PC-9 (cell line): ENCODE measurements at regions not wholly inside any gene's neighbourhood (a gene's known extent, or its start where the extent isn't known, plus 50 kb on each side); places are given as distances from the start of the nearest gene placed in this dataset.

Experiments used
- BruUV-seq: library from RNA; stranded (reverse); fragments of 400-500 nt; replicated peaks from 2 replicates; lab custom pipeline; 2021; lab: Mats Ljungman, UMichigan
- CTCF ChIA-PET: fragments of 300-600 bp; sonication (Branson Sonifier 250); formaldehyde crosslinking; loops from one replicate; lab custom pipeline; 2022; ENCODE audit warnings: antibody characterized with exemption; lab: Charles Lee
- POLR2A ChIA-PET: fragments of 300-600 bp; sonication (Branson Sonifier 250); formaldehyde crosslinking; loops from one replicate; lab custom pipeline; 2022; ENCODE audit warnings: antibody characterized with exemption; ENCODE audit not compliant: unreplicated experiment; lab: Charles Lee
- DNase-seq, 2 experiments: peaks; one replicate each; pipeline versions ENCODE4 v3.0.0 to v3.0.0-alpha.2; 2015 to 2022; ENCODE audit warnings: mixed read lengths in 1 of 2
- H2AFZ ChIP-seq: fragments of 200-600 bp; sonication (generic); 2 replicates; pipeline ENCODE4 v1.8.1; 2017; ENCODE audit warnings: antibody characterized with exemption
- H3F3A ChIP-seq: fragments of 200-600 bp; sonication (generic); 2 replicates; pipeline ENCODE4 v1.8.1; 2017; ENCODE audit warnings: antibody characterized with exemption, mild to moderate bottlenecking, low read depth; ENCODE audit not compliant: insufficient read depth
- H3K27ac ChIP-seq: fragments of 200-600 bp; sonication (generic); 2 replicates; pipeline ENCODE4 v1.6.1; 2016; ENCODE audit warnings: mixed run types
- H3K27me3 ChIP-seq: fragments of 200-600 bp; sonication (generic); 2 replicates; pipeline ENCODE4 v1.6.1; 2016; ENCODE audit warnings: low read depth, mixed run types; ENCODE audit not compliant: insufficient read depth
- H3K36me3 ChIP-seq: fragments of 200-600 bp; sonication (generic); 2 replicates; pipeline ENCODE4 v1.6.1; 2016; ENCODE audit warnings: low read depth, mixed run types
- H3K4me1 ChIP-seq: fragments of 200-600 bp; sonication (generic); replicated peaks from 2 replicates; pipeline ENCODE4 v1.6.1; 2016; ENCODE audit warnings: mixed run types; ENCODE audit not compliant: insufficient read depth
- H3K4me2 ChIP-seq: fragments of 200-600 bp; sonication (generic); 2 replicates; pipeline ENCODE4 v1.6.1; 2017; ENCODE audit warnings: mixed run types
- H3K4me3 ChIP-seq: fragments of 200-600 bp; sonication (generic); 2 replicates; pipeline ENCODE4 v1.6.1; 2016; ENCODE audit warnings: mixed run types
- H3K79me2 ChIP-seq: fragments of 200-600 bp; sonication (generic); 2 replicates; pipeline ENCODE4 v1.6.1; 2017; ENCODE audit warnings: low read depth, mixed run types
- H3K9me2 ChIP-seq: fragments of 200-600 bp; sonication (generic); 2 replicates; pipeline ENCODE4 v1.8.1; 2017; ENCODE audit warnings: mild to moderate bottlenecking; ENCODE audit not compliant: insufficient read depth
- H3K9me3 ChIP-seq: fragments of 200-600 bp; sonication (generic); 2 replicates; pipeline ENCODE4 v1.8.1; 2016; ENCODE audit warnings: low read depth; ENCODE audit not compliant: insufficient read depth
- H4K20me1 ChIP-seq: fragments of 200-600 bp; sonication (generic); 2 replicates; pipeline ENCODE4 v1.8.1; 2017; ENCODE audit not compliant: insufficient read depth
- EZH2 ChIP-seq: fragments of 200-600 bp; sonication (generic); IDR thresholded peaks from 2 replicates; pipeline ENCODE4 v1.8.0; 2017; ENCODE audit warnings: antibody characterized with exemption, low read depth
- intact Hi-C: fragments of 100-400 bp; cut with micrococcal nuclease; formaldehyde crosslinking; loops from one replicate; pipeline ENCODE4 v1.10.0; 2022; ENCODE audit not compliant: unreplicated experiment
- TF ChIP-seq, protein P1 (sequence below): fragments of 200-600 bp; sonication (generic); conservative IDR thresholded peaks from 2 replicates; pipeline ENCODE4 v1.6.1; 2017; ENCODE audit warnings: mixed run types, antibody characterized with exemption, mild to moderate bottlenecking, moderate library complexity

DNA sequence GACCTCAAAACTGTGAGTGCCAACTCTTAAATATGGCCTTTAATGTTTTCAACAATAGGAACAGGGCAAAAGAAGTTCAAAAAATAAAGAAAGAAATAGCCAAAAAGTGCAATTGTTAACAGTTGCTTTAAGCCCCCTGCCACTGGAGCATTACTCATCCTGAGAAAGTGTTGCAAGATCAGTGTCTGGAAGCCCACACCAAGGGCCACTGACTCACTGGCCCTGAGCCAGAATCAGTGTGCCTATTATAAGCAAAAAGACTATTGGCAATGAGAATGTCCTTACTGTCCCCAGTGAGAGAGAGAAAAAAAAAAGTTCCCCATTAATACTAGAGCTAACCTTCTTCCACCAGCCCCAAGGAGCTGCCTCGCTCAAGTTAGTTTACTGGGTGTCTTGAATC, 480.1 kb upstream of the ZNF385D start:
- BruUV-seq: no TSS peak
- H3K9me3 ChIP-seq: no peaks in the 10 kb centered on the region
- H3K36me3 ChIP-seq: no peaks in the 10 kb centered on the region
- H4K20me1 ChIP-seq: no peaks in the 10 kb centered on the region
- no peak for TF ChIP-seq EZH2
- TF ChIP-seq, protein P1, sequence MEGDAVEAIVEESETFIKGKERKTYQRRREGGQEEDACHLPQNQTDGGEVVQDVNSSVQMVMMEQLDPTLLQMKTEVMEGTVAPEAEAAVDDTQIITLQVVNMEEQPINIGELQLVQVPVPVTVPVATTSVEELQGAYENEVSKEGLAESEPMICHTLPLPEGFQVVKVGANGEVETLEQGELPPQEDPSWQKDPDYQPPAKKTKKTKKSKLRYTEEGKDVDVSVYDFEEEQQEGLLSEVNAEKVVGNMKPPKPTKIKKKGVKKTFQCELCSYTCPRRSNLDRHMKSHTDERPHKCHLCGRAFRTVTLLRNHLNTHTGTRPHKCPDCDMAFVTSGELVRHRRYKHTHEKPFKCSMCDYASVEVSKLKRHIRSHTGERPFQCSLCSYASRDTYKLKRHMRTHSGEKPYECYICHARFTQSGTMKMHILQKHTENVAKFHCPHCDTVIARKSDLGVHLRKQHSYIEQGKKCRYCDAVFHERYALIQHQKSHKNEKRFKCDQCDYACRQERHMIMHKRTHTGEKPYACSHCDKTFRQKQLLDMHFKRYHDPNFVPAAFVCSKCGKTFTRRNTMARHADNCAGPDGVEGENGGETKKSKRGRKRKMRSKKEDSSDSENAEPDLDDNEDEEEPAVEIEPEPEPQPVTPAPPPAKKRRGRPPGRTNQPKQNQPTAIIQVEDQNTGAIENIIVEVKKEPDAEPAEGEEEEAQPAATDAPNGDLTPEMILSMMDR: no peak
- H3K9me2 ChIP-seq: no peaks in the 10 kb centered on the region
- H3K4me1 ChIP-seq: no peaks in the 10 kb centered on the region
- H3K4me3 ChIP-seq: no peak overlapping the region
- no peak for DNase-seq
- intact Hi-C loops: no loop called here
- H3F3A ChIP-seq: no peaks in the 10 kb centered on the region
- H3K27me3 ChIP-seq: no peaks in the 10 kb centered on the region
- ChIA-PET POLR2A (no interaction called here), CTCF (no interaction called here)
- H3K79me2 ChIP-seq: no peaks in the 10 kb centered on the region
- H2AFZ ChIP-seq: no peak overlapping the region
- no peak overlapping the region for H3K4me2 ChIP-seq
- no peak overlapping the region for H3K27ac ChIP-seq

DNA sequence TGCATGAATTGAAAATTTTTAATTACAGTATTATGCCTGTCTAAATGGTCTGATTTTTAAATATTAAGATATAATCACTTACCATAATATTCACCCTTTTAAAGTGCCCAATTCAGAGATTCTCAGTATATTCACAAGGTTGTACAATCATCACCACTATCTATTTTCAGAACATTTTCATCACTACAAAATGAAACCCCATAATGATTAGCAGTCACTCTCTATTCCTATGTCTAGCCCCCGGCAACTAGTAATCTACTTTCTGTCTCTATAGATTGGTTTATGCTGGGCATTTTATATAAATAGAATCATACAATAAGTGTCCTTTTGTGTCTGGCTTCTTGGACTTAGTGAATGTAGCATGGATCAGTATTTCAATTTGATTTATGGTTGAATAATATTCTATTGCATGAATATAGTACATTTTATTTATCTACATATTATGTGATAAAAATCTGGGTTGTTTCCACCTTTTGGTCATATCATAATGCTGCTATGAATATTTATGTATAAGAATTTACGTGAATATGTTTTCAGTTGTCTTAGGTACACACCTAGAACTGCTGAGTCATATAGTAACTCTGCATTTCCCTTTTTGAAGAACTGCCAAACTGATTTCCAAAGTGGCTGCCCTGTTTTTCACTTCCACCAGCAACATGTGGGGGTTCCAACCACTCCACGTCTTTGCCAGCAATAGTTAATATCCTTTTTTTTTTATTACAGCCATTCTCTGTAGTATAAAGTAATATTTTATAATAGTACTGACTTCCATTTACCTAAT, 485.7 kb upstream of the ZNF385D start:
- no peak overlapping the region for H2AFZ ChIP-seq
- DNase-seq: no peak
- H3K4me2 ChIP-seq: no peak overlapping the region
- H3F3A ChIP-seq: no peaks in the 10 kb centered on the region
- no peaks in the 10 kb centered on the region for H3K79me2 ChIP-seq
- no peak overlapping the region for H3K4me3 ChIP-seq
- H3K27me3 ChIP-seq: no peaks in the 10 kb centered on the region
- H3K9me2 ChIP-seq: no peaks in the 10 kb centered on the region
- TF ChIP-seq, protein P1: no peak
- TF ChIP-seq EZH2: no peak
- BruUV-seq: no TSS peak
- H3K36me3 ChIP-seq: no peaks in the 10 kb centered on the region
- ChIA-PET POLR2A (no interaction called here), CTCF (no interaction called here)
- H3K9me3 ChIP-seq: no peaks in the 10 kb centered on the region
- intact Hi-C loops: no loop called here
- no peak overlapping the region for H3K27ac ChIP-seq
- H3K4me1 ChIP-seq: no peaks in the 10 kb centered on the region
- no peaks in the 10 kb centered on the region for H4K20me1 ChIP-seq

DNA sequence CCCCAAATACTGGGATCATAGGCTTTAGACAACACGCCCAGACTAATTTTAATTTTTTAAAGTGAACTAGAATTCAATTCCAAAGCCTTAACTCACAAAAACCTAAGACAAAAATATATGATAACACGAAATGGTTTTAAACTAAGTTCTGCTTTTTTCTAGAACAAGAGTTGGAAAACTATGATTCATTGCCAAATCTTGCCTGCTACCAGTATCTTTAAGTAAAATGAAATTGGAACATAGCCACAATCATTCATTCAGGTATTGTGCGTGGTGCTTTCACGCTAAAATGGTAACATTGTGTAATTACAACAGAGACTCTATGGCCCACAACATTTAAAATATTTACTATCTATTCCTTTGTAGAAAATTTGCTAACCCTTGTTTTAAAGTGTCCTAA, 488.0 kb upstream of the ZNF385D start:
- Histone ChIP-seq H4K20me1 (no peaks in the 10 kb centered on the region), H3K4me2 (no peak overlapping the region), H2AFZ (no peak overlapping the region), H3K36me3 (no peaks in the 10 kb centered on the region), H3K79me2 (no peaks in the 10 kb centered on the region), H3F3A (no peaks in the 10 kb centered on the region), H3K4me1 (no peaks in the 10 kb centered on the region), H3K27ac (no peak overlapping the region), H3K27me3 (no peaks in the 10 kb centered on the region), H3K4me3 (no peak overlapping the region), H3K9me2 (no peaks in the 10 kb centered on the region), H3K9me3 (no peaks in the 10 kb centered on the region)
- POLR2A ChIA-PET: no interaction called here
- TF ChIP-seq, protein P1: no peak
- no peak for TF ChIP-seq EZH2
- CTCF ChIA-PET: no interaction called here
- intact Hi-C loops: no loop called here
- no TSS peak for BruUV-seq
- DNase-seq: no peak
